ENCODE measurements at regions not wholly inside any gene's neighbourhood (a gene's known extent, or its start where the extent isn't known, plus 50 kb on each side); places are given as distances from the start of the nearest gene placed in this dataset.
A peak's percentile ranks its signal among the peaks of the same experiment; 100 is the strongest.

DNA sequence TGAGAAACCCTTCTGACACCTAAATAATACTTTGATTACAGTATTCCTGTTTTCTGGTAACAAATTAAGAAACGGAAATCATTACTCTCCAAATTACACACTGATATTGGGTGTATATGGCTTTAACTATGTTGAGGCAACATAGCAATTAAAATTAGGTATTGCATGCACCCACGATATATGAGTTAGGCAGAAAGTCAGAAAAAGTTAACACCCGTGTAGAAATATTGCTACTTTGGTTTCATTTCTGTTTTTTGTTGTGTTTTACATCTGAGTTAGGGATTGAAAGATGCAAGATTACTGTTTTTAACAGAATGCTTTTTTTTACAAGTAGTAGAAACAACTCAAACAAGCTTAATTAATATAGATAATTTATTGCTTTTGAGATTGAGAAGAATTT, 327.8 kb downstream of the GBE1 start:
- Histone ChIP-seq H3K27me3 (no peaks in the 10 kb centered on the region), H3K4me3 (no peak overlapping the region), H3K36me3 (no peaks in the 10 kb centered on the region), H3K4me1 (no peaks in the 10 kb centered on the region), H3K27ac (no peak overlapping the region), H3K9me3 (no peaks in the 10 kb centered on the region)
- TF ChIP-seq, protein P1, sequence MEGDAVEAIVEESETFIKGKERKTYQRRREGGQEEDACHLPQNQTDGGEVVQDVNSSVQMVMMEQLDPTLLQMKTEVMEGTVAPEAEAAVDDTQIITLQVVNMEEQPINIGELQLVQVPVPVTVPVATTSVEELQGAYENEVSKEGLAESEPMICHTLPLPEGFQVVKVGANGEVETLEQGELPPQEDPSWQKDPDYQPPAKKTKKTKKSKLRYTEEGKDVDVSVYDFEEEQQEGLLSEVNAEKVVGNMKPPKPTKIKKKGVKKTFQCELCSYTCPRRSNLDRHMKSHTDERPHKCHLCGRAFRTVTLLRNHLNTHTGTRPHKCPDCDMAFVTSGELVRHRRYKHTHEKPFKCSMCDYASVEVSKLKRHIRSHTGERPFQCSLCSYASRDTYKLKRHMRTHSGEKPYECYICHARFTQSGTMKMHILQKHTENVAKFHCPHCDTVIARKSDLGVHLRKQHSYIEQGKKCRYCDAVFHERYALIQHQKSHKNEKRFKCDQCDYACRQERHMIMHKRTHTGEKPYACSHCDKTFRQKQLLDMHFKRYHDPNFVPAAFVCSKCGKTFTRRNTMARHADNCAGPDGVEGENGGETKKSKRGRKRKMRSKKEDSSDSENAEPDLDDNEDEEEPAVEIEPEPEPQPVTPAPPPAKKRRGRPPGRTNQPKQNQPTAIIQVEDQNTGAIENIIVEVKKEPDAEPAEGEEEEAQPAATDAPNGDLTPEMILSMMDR (IDR thresholded peaks at IDR 0.05), result no peak
- TF ChIP-seq POLR2A (IDR thresholded peaks at IDR 0.05), result no peak
- no peak for DNase-seq
- WGBS, 2 donors, result 66 to 73% methylated on average over 3 of the region's 3 CpGs
- intact Hi-C loops (cut with DNase I), result no loop called here

DNA sequence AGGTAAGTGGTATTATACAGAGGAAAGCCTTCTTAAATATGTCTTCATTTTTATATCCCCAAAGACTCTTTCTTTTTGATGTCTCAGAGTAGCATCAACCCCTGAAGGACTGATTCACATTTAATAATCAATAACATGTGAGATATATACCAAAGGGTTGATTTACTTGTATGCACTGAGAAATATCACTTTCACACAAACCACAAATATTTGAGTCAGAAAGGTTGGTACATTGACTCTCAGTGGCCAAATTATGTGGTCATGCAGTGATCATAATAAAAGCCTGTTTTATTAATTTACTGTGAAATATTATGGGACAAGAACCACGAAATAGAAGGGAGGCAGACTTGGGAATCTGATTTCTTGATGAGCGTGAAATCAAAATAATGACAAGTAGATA, 329.0 kb downstream of the GBE1 start:
- H3K4me3 ChIP-seq, result no peak overlapping the region
- 81 to 83% methylated on average over 2 of the region's 2 CpGs for WGBS, 2 donors
- DNase-seq, result no peak
- no peaks in the 10 kb centered on the region for H3K27me3 ChIP-seq
- no peaks in the 10 kb centered on the region for H3K9me3 ChIP-seq
- intact Hi-C loops (cut with DNase I), result no loop called here
- TF ChIP-seq POLR2A (IDR thresholded peaks at IDR 0.05), result no peak
- TF ChIP-seq, protein P1 (IDR thresholded peaks at IDR 0.05), result no peak
- H3K27ac ChIP-seq, result no peak overlapping the region
- no peaks in the 10 kb centered on the region for H3K4me1 ChIP-seq
- H3K36me3 ChIP-seq, result no peaks in the 10 kb centered on the region

DNA sequence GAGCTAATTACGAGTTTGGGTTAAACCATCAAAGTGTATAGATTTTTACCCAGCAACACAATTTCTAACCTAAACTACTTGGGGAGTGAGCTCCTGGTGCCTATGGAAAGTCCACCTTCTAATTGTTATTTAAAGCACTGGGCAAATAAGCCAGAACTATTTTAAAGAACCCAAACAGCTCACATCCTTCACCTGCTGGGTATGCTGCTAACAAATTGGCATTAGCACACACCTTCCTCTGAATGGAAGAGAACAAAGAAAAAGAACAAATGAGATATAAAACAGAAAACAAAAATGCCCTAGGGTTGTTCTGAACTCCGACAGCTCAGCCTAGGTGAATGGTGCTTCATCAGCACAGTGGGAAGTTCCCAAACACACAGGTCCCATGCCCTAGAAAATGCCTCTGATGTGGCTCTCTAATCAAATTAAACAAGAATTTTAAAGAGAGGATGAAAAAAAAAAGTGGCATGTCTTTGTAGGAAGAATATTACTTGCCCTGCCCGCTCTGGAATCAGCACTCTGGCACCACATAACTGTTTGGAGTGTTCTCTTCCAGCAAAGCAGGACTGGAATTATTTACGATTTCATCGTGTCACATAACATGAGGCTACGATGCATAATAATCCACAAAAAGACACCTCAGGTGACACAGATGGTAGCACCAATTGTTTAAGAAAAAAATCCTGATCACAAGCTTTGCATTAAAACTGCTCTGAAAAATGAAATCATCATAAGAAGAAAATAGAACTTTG, 334.4 kb downstream of the GBE1 start:
- no peak overlapping the region for H3K4me3 ChIP-seq
- intact Hi-C loops (cut with DNase I), result no loop called here
- WGBS, 2 donors, result 75 to 76% methylated on average over 6 of the region's 6 CpGs
- H3K4me1 ChIP-seq, result no peaks in the 10 kb centered on the region
- TF ChIP-seq, protein P1 (IDR thresholded peaks at IDR 0.05), result no peak
- TF ChIP-seq POLR2A (IDR thresholded peaks at IDR 0.05), result no peak
- H3K27ac ChIP-seq, result no peak overlapping the region
- no peaks in the 10 kb centered on the region for H3K36me3 ChIP-seq
- no peaks in the 10 kb centered on the region for H3K27me3 ChIP-seq
- H3K9me3 ChIP-seq, result no peaks in the 10 kb centered on the region
- DNase-seq, result no peak

DNA sequence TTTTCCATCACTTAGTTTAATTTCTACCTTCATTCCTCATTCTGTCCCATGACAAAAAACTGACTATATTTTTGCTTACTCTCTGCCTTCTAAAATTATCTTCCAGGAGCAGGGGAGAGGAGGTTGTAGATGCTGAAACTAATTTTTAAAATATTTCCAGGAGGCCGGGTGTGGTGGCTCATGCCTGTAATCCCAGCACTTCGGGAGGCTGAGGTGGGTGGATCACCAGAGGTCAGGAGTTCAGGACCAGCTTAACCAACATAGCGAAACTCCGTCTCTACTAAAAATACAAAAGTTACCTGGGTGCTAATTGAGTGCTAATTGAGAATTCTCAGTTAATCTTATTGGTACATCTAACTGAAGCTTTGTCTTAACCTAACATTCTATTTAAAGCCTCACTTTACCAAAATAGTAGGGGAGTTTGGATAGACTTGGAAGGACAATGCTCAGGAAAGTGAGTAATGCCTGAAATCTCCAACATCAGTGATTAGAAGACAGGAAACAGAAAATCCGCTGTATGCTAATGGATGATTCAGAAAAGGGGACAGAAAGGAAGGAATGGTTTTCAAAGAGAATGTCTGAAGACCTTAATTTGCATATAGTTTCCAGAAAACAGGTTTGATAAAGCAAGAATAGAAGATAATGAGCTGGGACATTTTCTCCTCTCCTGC, 336.1 kb downstream of the GBE1 start:
- 56 to 62% methylated on average over 5 of the region's 5 CpGs for WGBS, 2 donors
- Histone ChIP-seq H3K27ac (no peak overlapping the region), H3K4me1 (no peaks in the 10 kb centered on the region), H3K27me3 (no peaks in the 10 kb centered on the region), H3K9me3 (no peaks in the 10 kb centered on the region), H3K36me3 (no peaks in the 10 kb centered on the region), H3K4me3 (no peak overlapping the region)
- DNase-seq, result no peak
- intact Hi-C loops (cut with DNase I), result no loop called here
- no peak for TF ChIP-seq POLR2A (IDR thresholded peaks at IDR 0.05)
- TF ChIP-seq, protein P1 (IDR thresholded peaks at IDR 0.05), result no peak

DNA sequence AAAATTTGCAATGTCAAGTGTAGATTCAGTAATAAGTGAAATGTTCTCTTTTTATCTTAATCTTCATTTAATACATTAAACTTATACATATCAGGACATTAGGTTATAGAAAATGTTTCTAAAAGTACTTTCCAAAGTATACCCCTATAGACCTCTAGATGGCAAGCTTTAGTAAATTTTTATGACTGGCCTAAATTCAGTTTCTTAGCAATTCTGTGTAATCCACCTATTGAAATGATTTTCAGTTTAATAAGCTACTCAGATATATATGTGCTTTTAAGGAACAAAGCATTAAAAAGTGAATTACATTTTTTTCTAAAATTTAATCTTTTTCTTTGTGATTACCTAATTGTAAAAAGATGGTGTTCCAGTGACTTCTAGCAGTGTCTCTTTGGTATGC, 342.2 kb downstream of the GBE1 start:
- H3K27ac ChIP-seq, result no peak overlapping the region
- intact Hi-C loops (cut with DNase I), result no loop called here
- DNase-seq, result no peak

More for the DNA sequence above, 342.2 kb downstream of the GBE1 start:
- Histone ChIP-seq H3K36me3 (no peaks in the 10 kb centered on the region), H3K4me3 (no peak overlapping the region), H3K4me1 (no peaks in the 10 kb centered on the region), H3K9me3 (no peaks in the 10 kb centered on the region), H3K27me3 (no peaks in the 10 kb centered on the region)
- TF ChIP-seq, protein P1 (IDR thresholded peaks at IDR 0.05), result peak in 4 of 6 experiments; percentile 5 to 43 (median 24)
- no peak for TF ChIP-seq POLR2A (IDR thresholded peaks at IDR 0.05)

All from esophagus squamous epithelium (tissue), 5 donors.